Esophagus muscularis mucosa (tissue), 4 donors: ENCODE measurements at regions not wholly inside any gene's neighbourhood (a gene's known extent, or its start where the extent isn't known, plus 50 kb on each side); places are given as distances from the start of the nearest gene placed in this dataset.
"Not testable (repeated sequence)": the region's sequence is repeated elsewhere in the genome, so short reads cannot be mapped to it uniquely, and the experiment has no call there.

Experiments used
- DNase-seq: peaks from one replicate; pipeline ENCODE4 v3.0.0-alpha.2; 2017; ENCODE audit errors: extremely low spot score
- H3K27ac ChIP-seq, 4 donors: fragments of 200-600 bp; sonication (generic); replicated peaks in 1 of 4; 1 replicate in 3 of 4; 2 replicates in 1 of 4; pipeline ENCODE4 v1.5.1; 2016 to 2019; ENCODE audit warnings: mild to moderate bottlenecking in 1 of 4
- H3K27me3 ChIP-seq, 4 donors: fragments of 200-600 bp; sonication (generic); one replicate each; pipeline versions ENCODE4 v1.5.1 to v1.6.0; 2016 to 2019
- H3K36me3 ChIP-seq, 4 donors: fragments of 200-600 bp; sonication (generic); one replicate each; pipeline ENCODE4 v1.5.1; 2016 to 2019
- H3K4me1 ChIP-seq, 4 donors: fragments of 200-600 bp; sonication (generic); one replicate each; pipeline ENCODE4 v1.5.1; 2016 to 2019
- H3K4me3 ChIP-seq, 4 donors: fragments of 200-600 bp; sonication (generic); 1 replicate in 2 of 4; 2 replicates in 2 of 4; pipeline ENCODE4 v1.5.1; 2016 to 2019; ENCODE audit warnings: mild to moderate bottlenecking in 4 of 4, moderate library complexity in 1 of 4
- H3K9me3 ChIP-seq, 4 donors: fragments of 200-600 bp; sonication (generic); 1 replicate in 3 of 4; 2 replicates in 1 of 4; pipeline ENCODE4 v1.5.1; 2016 to 2019
- CTCF ChIP-seq, 3 experiments: fragments of 200-600 bp in 2 of 3; fragments of 450-650 bp in 1 of 3; sonication (generic) in 2 of 3; IDR thresholded peaks; one replicate each; pipeline ENCODE4 v1.5.1; 2017 to 2019; ENCODE audit warnings: antibody characterized with exemption in 3 of 3, mild to moderate bottlenecking in 2 of 3, moderate library complexity in 1 of 3
- EP300 ChIP-seq: sonication (generic); formaldehyde crosslinking; IDR thresholded peaks from one replicate; pipeline ENCODE4 v1.6.1; 2017; ENCODE audit warnings: antibody characterized with exemption
- POLR2A ChIP-seq: fragments of 450-650 bp; IDR thresholded peaks from one replicate; pipeline ENCODE4 v1.6.1; 2017; ENCODE audit warnings: antibody characterized with exemption, moderate library complexity, mild to moderate bottlenecking, low read depth
- POLR2AphosphoS5 ChIP-seq, 2 donors: sonication (generic); formaldehyde crosslinking; IDR thresholded peaks; one replicate each; pipeline ENCODE4 v1.6.1; 2017; ENCODE audit warnings: antibody characterized with exemption in 2 of 2
- WGBS: methylation state at CpG from one replicate; pipeline ENCODE4 v1.1.5; 2018; 5-methylcytosine and 5-hydroxymethylcytosine counted together
- intact Hi-C: fragments of 100-400 bp; cut with DNase I; formaldehyde crosslinking; loops from one replicate; pipeline ENCODE4 v1.15.1; 2023

GRCh38 chr11:37988031-37988430 lies 1390.0 kb upstream of the RAG2 start:
- DNase-seq: no peak
- Histone ChIP-seq H3K4me3 (no peak overlapping the region), H3K36me3 (no peaks in the 10 kb centered on the region), H3K9me3 (no peaks in the 10 kb centered on the region), H3K27ac (no peak overlapping the region), H3K4me1 (no peaks in the 10 kb centered on the region), H3K27me3 (no peaks in the 10 kb centered on the region)
- intact Hi-C loops: no loop called here
- TF ChIP-seq POLR2A (no peak), EP300 (no peak), POLR2AphosphoS5 (IDR thresholded peaks at IDR 0.05) (no peak), CTCF (IDR thresholded peaks at IDR 0.05) (no peak)
- WGBS: 51% methylated on average over 3 of the region's 3 CpGs

- 68% methylated on average over 1 of the region's 1 CpG for WGBS
- intact Hi-C loops: no loop called here
- DNase-seq: no peak
- Histone ChIP-seq H3K4me1 (no peaks in the 10 kb centered on the region), H3K36me3 (no peaks in the 10 kb centered on the region), H3K27me3 (no peaks in the 10 kb centered on the region), H3K4me3 (no peak overlapping the region), H3K27ac (no peak overlapping the region), H3K9me3 (no peaks in the 10 kb centered on the region)
- TF ChIP-seq POLR2AphosphoS5 (IDR thresholded peaks at IDR 0.05) (no peak), EP300 (no peak), CTCF (IDR thresholded peaks at IDR 0.05) (no peak), POLR2A (no peak)
Measured at GRCh38 chr11:37984991-37985390, 1387.0 kb upstream of the RAG2 start.

- H3K4me1 ChIP-seq: no peaks in the 10 kb centered on the region
- 44% methylated on average over 1 of the region's 1 CpG for WGBS
- H3K27ac ChIP-seq: no peak overlapping the region
- no peaks in the 10 kb centered on the region for H3K27me3 ChIP-seq
- intact Hi-C loops: no loop called here
- H3K4me3 ChIP-seq: no peak overlapping the region
- no peak for DNase-seq
- H3K36me3 ChIP-seq: no peaks in the 10 kb centered on the region
- TF ChIP-seq EP300 (no peak), CTCF (IDR thresholded peaks at IDR 0.05) (no peak), POLR2AphosphoS5 (IDR thresholded peaks at IDR 0.05) (no peak), POLR2A (no peak)
- H3K9me3 ChIP-seq: no peaks in the 10 kb centered on the region
Measured at GRCh38 chr11:37978647-37979046, 1380.6 kb upstream of the RAG2 start.

- H3K36me3 ChIP-seq: no peaks in the 10 kb centered on the region
- TF ChIP-seq CTCF (IDR thresholded peaks at IDR 0.05): no peak
- TF ChIP-seq POLR2A: no peak
- TF ChIP-seq EP300: no peak
- no peak for TF ChIP-seq POLR2AphosphoS5 (IDR thresholded peaks at IDR 0.05)
- 88% methylated on average over 2 of the region's 2 CpGs for WGBS
- H3K9me3 ChIP-seq: no peaks in the 10 kb centered on the region
- H3K27me3 ChIP-seq: no peaks in the 10 kb centered on the region
- no peak overlapping the region for H3K4me3 ChIP-seq
- intact Hi-C loops: no loop called here
- H3K4me1 ChIP-seq: no peaks in the 10 kb centered on the region
- no peak overlapping the region for H3K27ac ChIP-seq
- DNase-seq: no peak
Measured at GRCh38 chr11:37973941-37974340, 1375.9 kb upstream of the RAG2 start.

GRCh38 chr11:37972691-37973090 lies 1374.7 kb upstream of the RAG2 start:
- no peak for DNase-seq
- Histone ChIP-seq H3K27me3 (no peaks in the 10 kb centered on the region), H3K4me3 (no peak overlapping the region), H3K9me3 (no peaks in the 10 kb centered on the region), H3K4me1 (no peaks in the 10 kb centered on the region), H3K27ac (no peak overlapping the region), H3K36me3 (no peaks in the 10 kb centered on the region)
- TF ChIP-seq POLR2A: no peak
- no peak for TF ChIP-seq EP300
- TF ChIP-seq POLR2AphosphoS5 (IDR thresholded peaks at IDR 0.05): no peak
- TF ChIP-seq CTCF (IDR thresholded peaks at IDR 0.05): no peak
- 48% methylated on average over 2 of the region's 2 CpGs for WGBS
- intact Hi-C loops: no loop called here

- DNase-seq, H3K4me3 ChIP-seq, H3K4me1 ChIP-seq, intact Hi-C loops, H3K27me3 ChIP-seq, H3K36me3 ChIP-seq, H3K27ac ChIP-seq, H3K9me3 ChIP-seq: not testable (repeated sequence)
- WGBS: 72% methylated on average over 4 of the region's 4 CpGs
Measured at GRCh38 chr11:37969336-37969735, 1371.3 kb upstream of the RAG2 start.
